Adrenal gland (tissue), 9 donors: ENCODE measurements at regions not wholly inside any gene's neighbourhood (a gene's known extent, or its start where the extent isn't known, plus 50 kb on each side); places are given as distances from the start of the nearest gene placed in this dataset.

Experiments
- DNase-seq, 7 donors: peaks; one replicate each; pipeline ENCODE4 v3.0.0-alpha.2; 2019 to 2020
- H3K27ac ChIP-seq, 5 donors: fragments of 200-600 bp; sonication (generic) in 4 of 5; 1 replicate in 3 of 5; 2 replicates in 2 of 5; pipeline versions ENCODE4 v1.5.1 to v1.8.0; 2016 to 2020; ENCODE audit warnings: mild to moderate bottlenecking in 1 of 5
- H3K27me3 ChIP-seq: fragments of 200-600 bp; 2 replicates; pipeline ENCODE4 v1.8.0; 2021
- H3K36me3 ChIP-seq, 2 donors: fragments of 200-600 bp; replicated peaks in 1 of 2; 1 replicate in 1 of 2; 2 replicates in 1 of 2; pipeline versions ENCODE4 v1.5.1 to v1.8.0; 2018 to 2022
- H3K4me1 ChIP-seq, 2 donors: fragments of 200-600 bp; replicated peaks in 1 of 2; 1 replicate in 1 of 2; 2 replicates in 1 of 2; pipeline versions ENCODE4 v1.5.1 to v1.8.0; 2018 to 2021
- H3K4me3 ChIP-seq, 4 donors: fragments of 200-600 bp; sonication (generic) in 3 of 4; one replicate each; pipeline ENCODE4 v1.5.1; 2016 to 2018
- H3K9me3 ChIP-seq, 3 donors: fragments of 200-600 bp; sonication (generic) in 1 of 3; replicated peaks in 1 of 3; 1 replicate in 2 of 3; 2 replicates in 1 of 3; pipeline versions ENCODE4 v1.5.1 to v1.8.0; 2016 to 2021
- CTCF ChIP-seq, 6 experiments: fragments of 450-650 bp in 4 of 6; fragments of 200-600 bp in 2 of 6; sonication (generic) in 1 of 6; IDR thresholded peaks; 1 replicate in 5 of 6; 2 replicates in 1 of 6; pipeline versions ENCODE4 v1.5.1 to v1.8.0; 2016 to 2021; ENCODE audit warnings: antibody characterized with exemption in 6 of 6, mild to moderate bottlenecking in 2 of 6, moderate library complexity in 1 of 6
- POLR2A ChIP-seq, 2 donors: fragments of 450-650 bp; IDR thresholded peaks; one replicate each; pipeline ENCODE4 v1.6.1; 2017; ENCODE audit warnings: antibody characterized with exemption in 2 of 2, mild to moderate bottlenecking in 2 of 2, moderate library complexity in 1 of 2
- WGBS, 4 donors: extraction: QIAGEN DNeasy Blood & Tissue Kit in 2 of 4; methylation state at CpG; one replicate each; pipeline versions ENCODE4 v1.1.5 to v1.1.7; 2013 to 2017; 5-methylcytosine and 5-hydroxymethylcytosine counted together
- intact Hi-C, 2 donors: fragments of 100-400 bp; cut with DNase I; formaldehyde crosslinking; loops; one replicate each; pipeline versions ENCODE4 v1.14.1 to v1.15.0; 2022 to 2023
- donor health status: healthy with polysubstance abuse.
- donor health status: Bipolar disorder and iron deficiency.
- donor health status: DM: yes; HTN: yes; CAD: no.
- donor health status: DM: no; HTN: no; CAD: no.
- donor health status: DM: no; HTN: no; CAD: no.

GRCh38 chr5:24804221-24804681 lies 159.5 kb upstream of the CDH10 start:
- Histone ChIP-seq H3K27ac (no peak overlapping the region), H3K36me3 (no peaks in the 10 kb centered on the region), H3K27me3 (no peaks in the 10 kb centered on the region), H3K9me3 (no peaks in the 10 kb centered on the region), H3K4me3 (no peak overlapping the region), H3K4me1 (no peaks in the 10 kb centered on the region)
- intact Hi-C loops = no loop called here
- 83 to 94% (median 87%) methylated on average over 3 of the region's 3 CpGs for WGBS, 4 donors
- TF ChIP-seq POLR2A (IDR thresholded peaks at IDR 0.05) (no peak), CTCF (IDR thresholded peaks at IDR 0.05) (no peak)
- DNase-seq = no peak

GRCh38 chr5:24791326-24791725 lies 146.5 kb upstream of the CDH10 start:
- Histone ChIP-seq H3K4me3 (no peak overlapping the region), H3K36me3 (no peaks in the 10 kb centered on the region), H3K27me3 (no peaks in the 10 kb centered on the region), H3K9me3 (no peaks in the 10 kb centered on the region), H3K4me1 (no peaks in the 10 kb centered on the region), H3K27ac (no peak overlapping the region)
- TF ChIP-seq CTCF (IDR thresholded peaks at IDR 0.05) = no peak
- DNase-seq = no peak
- intact Hi-C loops = no loop called here
- 50 to 80% (median 74%) methylated on average over 4 of the region's 4 CpGs for WGBS, 4 donors

GRCh38 chr5:24789611-24790351 lies 145.0 kb upstream of the CDH10 start:
- intact Hi-C loops = no loop called here
- WGBS, 4 donors = 57 to 63% (median 61%) methylated on average over 4 of the region's 4 CpGs

More at GRCh38 chr5:24789611-24790351, 145.0 kb upstream of the CDH10 start:
- Histone ChIP-seq H3K4me3 (no peak overlapping the region), H3K27ac (no peak overlapping the region), H3K9me3 (no peaks in the 10 kb centered on the region), H3K36me3 (no peaks in the 10 kb centered on the region), H3K27me3 (no peaks in the 10 kb centered on the region), H3K4me1 (no peaks in the 10 kb centered on the region)
- no peak for DNase-seq
- TF ChIP-seq CTCF (IDR thresholded peaks at IDR 0.05) (no peak), POLR2A (IDR thresholded peaks at IDR 0.05) (no peak)
